Vagina (tissue), 2 donors: ENCODE measurements at regions not wholly inside any gene's neighbourhood (a gene's known extent, or its start where the extent isn't known, plus 50 kb on each side); places are given as distances from the start of the nearest gene placed in this dataset.

Experiments used
- DNase-seq, 2 donors: peaks; one replicate each; pipeline ENCODE4 v3.0.0-alpha.2; 2017; ENCODE audit errors: extremely low spot score in 2 of 2
- H3K27ac ChIP-seq: fragments of 200-600 bp; sonication (generic); one replicate; pipeline ENCODE4 v1.5.1; 2019
- H3K27me3 ChIP-seq: fragments of 200-600 bp; sonication (generic); one replicate; pipeline ENCODE4 v1.5.1; 2019
- H3K36me3 ChIP-seq, 2 donors: fragments of 200-600 bp; sonication (generic); one replicate each; pipeline ENCODE4 v1.5.1; 2017 to 2019
- H3K4me1 ChIP-seq: fragments of 200-600 bp; sonication (generic); one replicate; pipeline ENCODE4 v1.5.1; 2019
- H3K4me3 ChIP-seq, 2 donors: fragments of 200-600 bp; sonication (generic); 1 replicate in 1 of 2; 2 replicates in 1 of 2; pipeline ENCODE4 v1.5.1; 2016 to 2019
- H3K9me3 ChIP-seq: fragments of 200-600 bp; sonication (generic); one replicate; pipeline ENCODE4 v1.5.1; 2019
- POLR2A ChIP-seq, 2 donors: fragments of 450-650 bp; IDR thresholded peaks; one replicate each; pipeline ENCODE4 v1.6.1; 2017; ENCODE audit warnings: antibody characterized with exemption in 2 of 2, mild to moderate bottlenecking in 2 of 2, moderate library complexity in 2 of 2
- POLR2AphosphoS5 ChIP-seq, 2 donors: sonication (generic); formaldehyde crosslinking; IDR thresholded peaks; one replicate each; pipeline ENCODE4 v1.9.0; 2017; ENCODE audit warnings: antibody characterized with exemption in 2 of 2, mild to moderate bottlenecking in 2 of 2, low read depth in 1 of 2; ENCODE audit not compliant: insufficient read depth in 1 of 2
- intact Hi-C: fragments of 100-400 bp; cut with DNase I; formaldehyde crosslinking; loops from one replicate; pipeline ENCODE4 v1.15.1; 2023
- TF ChIP-seq, protein P1 (sequence below), 3 experiments: fragments of 450-650 bp in 2 of 3; fragments of 200-600 bp in 1 of 3; sonication (generic) in 1 of 3; IDR thresholded peaks; one replicate each; pipeline ENCODE4 v1.5.1; 2017 to 2019; ENCODE audit warnings: antibody characterized with exemption in 3 of 3, mild to moderate bottlenecking in 2 of 3, moderate library complexity in 2 of 3

DNA sequence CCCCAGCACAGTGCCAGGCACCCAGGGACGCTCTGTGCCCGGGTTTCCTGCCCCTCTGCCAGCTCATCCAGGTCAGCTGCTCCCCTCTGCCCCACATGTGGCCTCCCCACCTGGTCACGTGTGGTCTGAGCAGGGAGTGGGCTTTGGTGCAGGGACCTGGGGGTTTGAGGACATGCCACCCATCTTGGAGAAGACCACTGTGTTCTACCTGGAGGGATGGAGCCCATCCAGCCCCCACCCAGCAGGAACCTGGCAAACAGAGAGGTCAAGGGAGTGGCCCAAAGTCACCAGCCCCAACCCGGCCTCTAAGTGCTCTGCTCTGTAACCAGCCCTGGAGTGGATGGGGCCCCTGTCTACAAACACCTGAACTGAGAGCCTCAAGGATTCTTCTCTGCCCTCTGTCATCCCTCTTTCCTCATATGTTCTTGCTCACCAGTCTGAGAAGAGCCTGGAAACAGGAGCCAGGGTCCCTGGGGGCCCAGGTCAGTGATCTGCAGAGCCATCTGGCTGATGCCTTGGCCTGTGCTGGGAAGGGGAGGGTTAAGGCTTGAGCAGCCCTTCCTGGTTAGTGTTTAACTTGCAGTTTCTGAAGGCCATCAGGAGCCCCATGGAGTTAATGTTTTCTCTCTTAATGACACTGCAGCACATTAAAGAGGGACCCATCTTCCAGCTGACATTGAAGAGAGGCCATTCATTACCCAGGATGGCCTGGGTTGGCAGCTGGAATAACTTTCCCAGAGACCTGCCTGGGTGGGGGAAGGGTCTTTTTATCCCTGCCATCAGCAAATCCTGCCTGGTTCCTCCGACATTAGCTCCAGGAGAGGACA lies 235.4 kb downstream of the PTPRU start:
- no peaks in the 10 kb centered on the region for H3K36me3 ChIP-seq
- H3K4me3 ChIP-seq = no peak overlapping the region
- H3K9me3 ChIP-seq = no peaks in the 10 kb centered on the region
- TF ChIP-seq POLR2A (IDR thresholded peaks at IDR 0.05) (no peak), POLR2AphosphoS5 (IDR thresholded peaks at IDR 0.05; ENCODE audit: insufficient read depth in 1 of 2, low read depth in 1 of 2) (no peak)
- TF ChIP-seq, protein P1, sequence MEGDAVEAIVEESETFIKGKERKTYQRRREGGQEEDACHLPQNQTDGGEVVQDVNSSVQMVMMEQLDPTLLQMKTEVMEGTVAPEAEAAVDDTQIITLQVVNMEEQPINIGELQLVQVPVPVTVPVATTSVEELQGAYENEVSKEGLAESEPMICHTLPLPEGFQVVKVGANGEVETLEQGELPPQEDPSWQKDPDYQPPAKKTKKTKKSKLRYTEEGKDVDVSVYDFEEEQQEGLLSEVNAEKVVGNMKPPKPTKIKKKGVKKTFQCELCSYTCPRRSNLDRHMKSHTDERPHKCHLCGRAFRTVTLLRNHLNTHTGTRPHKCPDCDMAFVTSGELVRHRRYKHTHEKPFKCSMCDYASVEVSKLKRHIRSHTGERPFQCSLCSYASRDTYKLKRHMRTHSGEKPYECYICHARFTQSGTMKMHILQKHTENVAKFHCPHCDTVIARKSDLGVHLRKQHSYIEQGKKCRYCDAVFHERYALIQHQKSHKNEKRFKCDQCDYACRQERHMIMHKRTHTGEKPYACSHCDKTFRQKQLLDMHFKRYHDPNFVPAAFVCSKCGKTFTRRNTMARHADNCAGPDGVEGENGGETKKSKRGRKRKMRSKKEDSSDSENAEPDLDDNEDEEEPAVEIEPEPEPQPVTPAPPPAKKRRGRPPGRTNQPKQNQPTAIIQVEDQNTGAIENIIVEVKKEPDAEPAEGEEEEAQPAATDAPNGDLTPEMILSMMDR (IDR thresholded peaks at IDR 0.05) = no peak
- H3K27me3 ChIP-seq = no peaks in the 10 kb centered on the region
- H3K4me1 ChIP-seq = no peaks in the 10 kb centered on the region
- intact Hi-C loops = no loop called here
- H3K27ac ChIP-seq = no peak overlapping the region
- no peak for DNase-seq

DNA sequence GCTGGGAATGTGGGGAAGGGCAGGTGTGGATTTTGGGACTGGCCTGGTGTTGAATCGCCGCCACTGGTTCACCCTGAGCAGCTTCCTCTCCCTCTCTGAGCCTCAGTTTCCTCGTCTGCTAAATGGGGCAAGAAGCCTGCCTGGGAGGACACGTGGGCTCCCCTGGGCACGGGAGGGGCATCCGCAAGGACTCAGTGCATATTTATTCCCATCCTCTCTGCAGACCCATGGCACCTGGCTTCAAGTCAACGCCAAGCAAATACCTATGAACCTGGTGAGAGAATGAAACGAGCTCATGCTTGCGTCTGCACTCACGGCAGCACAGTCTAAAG lies 234.4 kb downstream of the PTPRU start:
- no peak for TF ChIP-seq POLR2A (IDR thresholded peaks at IDR 0.05)
- TF ChIP-seq POLR2AphosphoS5 (IDR thresholded peaks at IDR 0.05; ENCODE audit: insufficient read depth in 1 of 2, low read depth in 1 of 2) = no peak
- TF ChIP-seq, protein P1 (IDR thresholded peaks at IDR 0.05) = no peak
- Histone ChIP-seq H3K27me3 (no peaks in the 10 kb centered on the region), H3K4me1 (no peaks in the 10 kb centered on the region), H3K36me3 (no peaks in the 10 kb centered on the region), H3K9me3 (no peaks in the 10 kb centered on the region), H3K4me3 (no peak overlapping the region), H3K27ac (no peak overlapping the region)
- intact Hi-C loops = no loop called here
- no peak for DNase-seq

- Histone ChIP-seq H3K4me1 (no peaks in the 10 kb centered on the region), H3K9me3 (no peaks in the 10 kb centered on the region), H3K36me3 (no peaks in the 10 kb centered on the region), H3K27me3 (no peaks in the 10 kb centered on the region), H3K27ac (no peak overlapping the region), H3K4me3 (no peak overlapping the region)
- intact Hi-C loops = no loop called here
- no peak for DNase-seq
- TF ChIP-seq POLR2A (IDR thresholded peaks at IDR 0.05) = no peak
- TF ChIP-seq, protein P1 (IDR thresholded peaks at IDR 0.05) = no peak
- no peak for TF ChIP-seq POLR2AphosphoS5 (IDR thresholded peaks at IDR 0.05; ENCODE audit: insufficient read depth in 1 of 2, low read depth in 1 of 2)
These were observed 233.9 kb downstream of the PTPRU start for GRCh38 chr1:29470087-29470787.

- TF ChIP-seq POLR2A (IDR thresholded peaks at IDR 0.05) (no peak), POLR2AphosphoS5 (IDR thresholded peaks at IDR 0.05; ENCODE audit: insufficient read depth in 1 of 2, low read depth in 1 of 2) (peak in 1 of 2 donors; percentile 38)
- H3K36me3 ChIP-seq = no peaks in the 10 kb centered on the region
- no peak overlapping the region for H3K4me3 ChIP-seq
- no peaks in the 10 kb centered on the region for H3K4me1 ChIP-seq
- no peaks in the 10 kb centered on the region for H3K27me3 ChIP-seq
- intact Hi-C loops = no loop called here
- H3K27ac ChIP-seq = no peak overlapping the region
- no peaks in the 10 kb centered on the region for H3K9me3 ChIP-seq
- peak in 1 of 2 donors; percentile 90 for DNase-seq
These were observed 233.1 kb downstream of the PTPRU start for GRCh38 chr1:29469457-29469856.

GRCh38 chr1:29467989-29468900 lies 231.9 kb downstream of the PTPRU start:
- no peak for DNase-seq
- no peak for TF ChIP-seq POLR2AphosphoS5 (IDR thresholded peaks at IDR 0.05; ENCODE audit: insufficient read depth in 1 of 2, low read depth in 1 of 2)
- no peak for TF ChIP-seq POLR2A (IDR thresholded peaks at IDR 0.05)
- TF ChIP-seq, protein P1 (IDR thresholded peaks at IDR 0.05) = no peak
- no peak overlapping the region for H3K4me3 ChIP-seq
- H3K36me3 ChIP-seq = no peaks in the 10 kb centered on the region
- no peaks in the 10 kb centered on the region for H3K4me1 ChIP-seq
- no peaks in the 10 kb centered on the region for H3K9me3 ChIP-seq
- intact Hi-C loops = no loop called here
- no peak overlapping the region for H3K27ac ChIP-seq
- no peaks in the 10 kb centered on the region for H3K27me3 ChIP-seq
